GM20000 (cell line): ENCODE measurements at regions not wholly inside any gene's neighbourhood (a gene's known extent, or its start where the extent isn't known, plus 50 kb on each side); places are given as distances from the start of the nearest gene placed in this dataset.

ENCODE experiments used
- DNase-seq: peaks from one replicate; pipeline ENCODE4 v3.0.0; 2012; ENCODE audit warnings: low spot score
- CTCF ChIP-seq: IDR thresholded peaks from 2 replicates; pipeline ENCODE4 v1.5.1; 2012; ENCODE audit warnings: mild to moderate bottlenecking, control low read depth; ENCODE audit errors: extremely low read depth, missing control alignments

- no peak for DNase-seq
- TF ChIP-seq CTCF, result no peak
Measured at GRCh38 chr6:119484598-119484997, 135.0 kb upstream of the MAN1A1 start.

- DNase-seq, result no peak
- TF ChIP-seq CTCF, result no peak
Measured at GRCh38 chr6:119483908-119484307, 134.3 kb upstream of the MAN1A1 start.

- no peak for TF ChIP-seq CTCF
- DNase-seq, result no peak
Measured at GRCh38 chr6:119482850-119483285, 133.3 kb upstream of the MAN1A1 start.

- TF ChIP-seq CTCF, result no peak
- no peak for DNase-seq
Measured at GRCh38 chr6:119481976-119482375, 132.4 kb upstream of the MAN1A1 start.

GRCh38 chr6:119480961-119481497, 131.5 kb upstream of the MAN1A1 start:
- no peak for TF ChIP-seq CTCF
- DNase-seq, result no peak

- no peak for DNase-seq
- no peak for TF ChIP-seq CTCF
Measured at GRCh38 chr6:119479860-119480655, 130.5 kb upstream of the MAN1A1 start.

GRCh38 chr6:119476554-119476953, 127.0 kb upstream of the MAN1A1 start:
- DNase-seq, result peak; percentile 14
- no peak for TF ChIP-seq CTCF
